GM21528 (cell line): ENCODE measurements at regions not wholly inside any gene's neighbourhood (a gene's known extent, or its start where the extent isn't known, plus 50 kb on each side); places are given as distances from the start of the nearest gene placed in this dataset.

ENCODE experiments used
- ATAC-seq: cut with Tn5 transposase; IDR thresholded peaks from one replicate; pipeline ENCODE4 v1.9.1; 2021; ENCODE audit warnings: mild to moderate bottlenecking, moderate library complexity; ENCODE audit not compliant: unreplicated experiment, low FRiP score

DNA sequence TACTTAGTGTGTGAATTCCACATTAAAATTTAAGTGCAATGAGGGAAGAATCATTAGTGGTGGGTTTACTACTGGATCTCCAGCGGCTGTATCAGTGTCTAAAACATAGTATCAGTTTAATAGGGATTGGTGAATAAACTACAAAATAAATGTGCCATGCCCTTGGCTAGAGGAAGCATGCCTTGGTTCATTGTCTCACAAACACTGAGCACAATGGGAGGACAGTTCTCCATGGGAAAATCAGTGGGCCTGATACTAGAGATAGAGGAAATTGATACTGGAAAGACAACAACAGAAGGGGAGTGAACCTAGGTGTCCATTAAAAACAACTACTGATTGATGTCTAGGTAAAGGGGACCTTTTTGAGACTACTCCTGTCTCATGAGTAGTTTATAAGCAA, 971.6 kb downstream of the SUCLG1 start:
- no peak for ATAC-seq

DNA sequence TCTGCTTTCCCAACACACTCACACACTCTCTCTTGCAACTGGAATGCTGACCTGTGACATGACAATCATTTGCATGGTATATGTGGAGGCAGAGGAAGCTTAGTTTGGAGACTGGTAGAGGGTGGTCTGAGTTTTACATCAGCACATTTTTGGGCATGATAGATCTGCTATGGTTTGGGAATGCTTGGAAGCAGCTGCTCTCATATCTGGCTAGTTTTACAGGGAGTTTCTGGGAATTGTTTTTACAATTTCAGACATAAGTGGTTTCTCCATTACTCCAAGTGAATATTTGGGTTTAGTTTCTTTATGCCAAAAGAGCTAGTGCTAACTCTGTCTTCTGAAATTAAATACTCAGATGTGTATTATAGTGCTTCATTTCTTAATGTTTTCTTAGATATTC, 977.6 kb downstream of the SUCLG1 start:
- no peak for ATAC-seq

DNA sequence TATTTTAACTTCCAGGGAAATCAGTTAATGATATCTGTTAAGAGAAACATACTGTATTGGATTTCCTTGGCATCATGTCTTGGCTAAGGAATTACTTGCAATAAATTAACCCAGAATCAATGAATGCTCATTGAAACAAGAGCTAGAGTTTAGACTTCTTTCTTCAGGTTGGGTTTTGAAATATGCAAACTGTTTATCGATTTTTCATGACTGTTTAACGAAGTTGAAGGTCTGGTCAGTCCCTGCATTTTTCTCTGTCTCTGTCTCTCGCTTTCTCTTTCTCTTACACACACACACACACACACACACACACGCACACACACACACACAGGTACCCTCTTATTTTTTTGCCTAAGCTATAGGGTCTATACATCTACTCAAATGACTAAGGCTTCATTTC, 981.0 kb downstream of the SUCLG1 start:
- no peak for ATAC-seq

DNA sequence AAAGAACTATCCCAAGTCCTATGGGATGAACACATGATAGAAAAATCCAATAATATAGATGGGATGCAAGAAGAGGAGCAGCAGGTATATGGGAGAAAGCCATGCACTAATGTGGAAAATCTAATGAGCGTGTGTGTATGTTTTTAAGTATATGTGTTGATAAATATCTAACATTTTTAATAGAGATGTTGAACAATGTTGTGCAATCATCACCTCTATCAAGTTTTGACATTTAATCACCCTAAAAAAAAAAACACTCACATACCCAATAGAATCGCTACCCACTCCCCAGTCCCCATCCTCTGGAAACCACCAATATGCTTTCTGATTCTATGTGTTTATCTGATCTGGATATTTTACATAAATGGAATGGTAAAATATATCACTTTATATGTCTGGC, 983.7 kb downstream of the SUCLG1 start:
- no peak for ATAC-seq

DNA sequence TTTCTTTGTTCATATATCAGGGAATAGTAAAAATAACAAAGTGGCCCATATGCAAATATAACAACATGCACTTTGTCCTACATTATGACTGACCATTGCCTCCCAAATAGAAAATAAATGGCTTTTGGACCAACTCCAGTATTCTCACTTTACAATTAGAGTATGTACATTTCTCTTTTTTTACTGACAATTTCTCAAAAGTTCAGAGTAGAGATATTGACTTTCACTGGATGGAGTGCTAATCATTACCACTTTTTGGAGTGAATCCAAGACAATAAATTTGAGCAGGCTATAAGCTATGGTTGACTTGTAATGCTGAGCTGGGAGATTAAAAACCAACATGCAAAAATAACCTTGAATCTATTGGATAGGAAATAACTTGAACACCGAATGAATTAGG, 987.4 kb downstream of the SUCLG1 start:
- no peak for ATAC-seq

DNA sequence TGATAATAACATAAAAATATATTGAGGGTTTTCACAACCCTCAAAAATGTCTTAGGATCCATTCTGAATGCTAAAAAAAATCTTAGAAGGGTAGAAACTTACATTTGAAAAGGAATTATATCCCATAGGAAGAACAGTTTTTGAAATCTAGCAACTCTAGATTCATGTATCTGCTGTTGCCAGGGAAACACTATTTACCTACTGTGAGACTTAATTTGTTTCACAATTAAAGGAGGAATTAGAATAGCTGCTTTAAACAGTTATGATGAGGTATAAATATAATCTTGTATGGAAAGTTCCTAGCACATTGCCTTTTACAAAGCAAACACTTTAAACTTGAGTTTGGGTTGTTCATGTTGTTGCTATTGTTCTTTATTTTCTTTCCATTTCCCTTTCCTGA, 988.2 kb downstream of the SUCLG1 start:
- no peak for ATAC-seq

DNA sequence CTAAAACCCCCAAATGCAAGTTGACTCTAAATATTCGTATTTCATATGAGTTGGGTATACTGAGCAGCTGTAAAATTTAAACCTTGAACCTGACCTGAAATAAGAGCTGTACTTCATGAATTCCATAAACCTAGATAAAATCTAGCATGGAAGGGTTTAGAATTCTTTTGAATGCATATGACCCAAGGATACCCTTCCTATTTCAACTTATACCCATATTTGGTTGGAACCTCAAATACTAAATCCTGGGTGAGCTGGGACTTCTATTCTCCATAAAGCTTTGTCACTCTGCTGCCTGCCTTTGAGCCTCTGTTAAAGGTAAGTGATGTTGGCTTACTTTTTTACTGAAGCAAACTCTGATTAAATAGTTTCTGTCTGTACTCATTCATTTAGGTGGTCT, 994.6 kb downstream of the SUCLG1 start:
- no peak for ATAC-seq

DNA sequence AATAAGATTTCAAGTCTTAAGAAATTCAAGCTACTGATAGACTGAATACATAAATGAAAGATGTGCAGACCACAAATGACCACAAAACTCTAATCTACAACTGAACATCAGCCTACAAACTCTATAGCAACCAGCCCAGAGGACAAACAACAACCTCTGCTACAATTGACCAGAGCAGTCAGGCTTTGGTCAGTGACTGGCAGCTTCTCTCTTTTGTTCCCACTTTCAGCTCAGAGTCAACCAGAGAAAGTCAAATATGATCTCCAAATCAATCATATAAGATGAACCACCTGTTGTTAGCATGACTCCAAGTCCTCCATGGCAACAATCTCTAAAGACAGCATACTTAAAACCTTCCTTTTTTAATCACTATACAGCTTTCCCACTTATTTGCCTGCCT, 996.2 kb downstream of the SUCLG1 start:
- no peak for ATAC-seq

DNA sequence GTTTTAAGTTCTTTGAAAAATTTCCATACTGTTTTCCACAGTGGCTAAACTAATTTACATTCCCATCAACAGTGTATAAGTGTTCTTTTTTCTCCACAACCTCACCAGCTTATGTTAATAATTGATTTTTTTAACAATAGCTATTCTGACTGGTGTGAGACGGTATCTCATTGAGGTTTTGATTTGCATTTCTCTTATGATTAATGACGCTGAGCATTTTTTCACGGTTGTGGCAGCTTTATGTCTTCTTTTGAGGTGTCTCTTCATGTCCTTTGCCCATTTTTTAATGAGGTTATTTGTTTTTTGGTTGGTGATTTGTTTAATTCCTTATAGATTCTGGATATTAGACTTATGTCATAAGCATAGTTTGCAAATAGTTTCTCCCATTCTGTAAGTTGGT, 997.9 kb downstream of the SUCLG1 start:
- ATAC-seq = no peak

DNA sequence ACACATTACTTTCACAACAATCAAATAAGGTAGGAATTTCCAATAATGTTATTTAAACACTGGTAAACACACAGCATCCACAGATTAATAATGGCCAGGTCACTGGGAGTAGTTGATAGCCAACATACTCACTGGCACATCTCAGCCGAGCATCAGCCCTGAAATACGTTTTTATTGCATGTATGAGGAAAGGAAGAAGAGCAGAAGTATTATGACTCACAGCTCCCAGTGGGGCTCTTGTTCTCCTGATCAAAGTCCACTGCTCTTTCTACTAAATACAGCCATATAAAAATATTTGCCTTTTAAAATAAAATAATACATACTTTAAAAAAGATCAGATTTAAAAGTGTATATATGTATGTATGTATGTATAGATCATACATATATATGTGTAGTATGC, 999.6 kb downstream of the SUCLG1 start:
- ATAC-seq = no peak

DNA sequence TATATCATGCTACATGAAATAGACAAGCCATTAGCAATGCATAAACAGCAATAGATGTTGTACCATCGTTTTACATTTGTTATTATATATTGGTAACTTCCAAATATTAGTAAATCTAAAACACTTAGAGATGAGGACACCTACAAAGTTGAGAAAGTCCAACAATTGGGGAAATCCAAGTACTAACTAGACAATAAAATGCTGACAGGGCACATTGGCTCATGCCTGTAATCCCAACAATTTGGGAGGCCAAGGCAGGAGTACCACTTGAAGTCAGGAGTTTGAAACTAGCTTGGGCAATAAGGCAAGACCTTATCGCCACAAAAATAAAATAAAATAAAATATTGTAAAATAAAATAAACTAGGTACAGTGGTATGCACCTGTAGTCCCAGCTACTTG, 1023.1 kb downstream of the SUCLG1 start:
- no peak for ATAC-seq

DNA sequence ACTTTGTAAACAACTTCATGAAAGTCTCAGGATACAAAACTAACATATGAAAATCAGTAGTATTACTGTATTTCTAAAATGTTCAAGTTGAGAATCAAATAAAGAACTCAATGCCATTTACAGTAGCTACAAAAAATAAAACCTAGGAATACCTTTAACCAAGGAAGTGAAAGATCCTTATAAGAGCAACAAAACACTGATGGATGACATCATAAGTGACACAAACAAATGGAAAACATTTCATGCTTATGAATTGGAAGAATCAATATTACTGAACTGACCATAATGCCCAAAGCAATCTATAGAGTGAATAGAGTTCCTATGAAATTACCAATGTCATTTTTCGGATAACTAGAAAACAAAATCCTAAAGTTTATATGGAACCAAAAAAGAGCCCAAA, 1038.1 kb downstream of the SUCLG1 start:
- no peak for ATAC-seq

DNA sequence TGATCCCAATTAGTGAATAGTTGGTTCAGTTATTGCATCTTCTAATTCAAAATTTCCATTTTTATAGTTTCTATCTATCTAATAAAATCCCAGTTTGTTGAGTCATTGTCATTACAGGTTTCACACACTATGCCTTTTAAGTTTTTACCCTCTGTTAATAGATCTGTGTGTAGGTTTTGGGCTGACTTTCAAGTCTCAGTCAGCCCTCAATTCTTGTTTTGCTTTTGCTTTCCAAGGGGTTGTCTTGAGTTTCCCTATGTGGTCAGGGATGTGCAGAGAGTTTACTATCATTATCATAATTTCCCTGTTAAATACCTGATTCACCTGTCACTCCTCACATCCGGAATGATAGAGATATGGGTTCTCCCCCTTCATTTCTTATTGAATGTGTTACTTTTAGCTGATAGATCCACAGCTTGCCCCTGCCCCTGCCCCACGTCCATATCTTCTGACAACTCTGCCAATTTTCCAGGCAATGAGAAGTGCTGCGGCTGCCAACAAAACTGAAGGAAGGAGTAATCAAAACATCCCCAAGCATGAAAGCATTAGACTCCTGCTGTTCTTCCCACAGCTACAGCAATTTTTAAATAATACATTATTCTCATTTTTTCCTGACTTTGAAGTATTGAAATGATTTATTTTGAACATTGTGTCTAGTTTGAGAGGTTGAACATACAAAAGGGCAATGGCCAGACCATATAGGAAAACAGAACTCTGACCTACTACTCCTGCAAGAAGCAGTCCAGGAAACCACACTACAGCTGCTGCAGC, 1064.8 kb downstream of the SUCLG1 start:
- ATAC-seq = no peak

DNA sequence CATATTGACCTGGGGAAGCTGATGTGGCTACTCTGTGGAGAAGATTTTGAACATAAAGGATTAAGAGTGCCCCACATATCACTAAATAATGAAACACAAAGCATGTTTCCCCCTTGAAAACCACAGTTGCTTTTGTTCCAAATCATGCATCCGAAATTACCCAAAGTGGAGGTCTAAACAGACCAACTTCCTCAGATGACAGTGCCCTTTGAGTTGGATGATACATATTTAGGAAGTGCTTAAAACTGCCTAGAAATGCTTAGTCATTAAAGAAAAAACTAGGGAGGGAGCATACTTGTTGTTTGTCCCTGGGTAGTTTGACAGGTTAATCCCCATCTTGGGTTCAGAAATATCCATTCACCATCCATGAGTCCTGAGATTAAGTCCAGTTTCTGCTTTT, 1070.3 kb downstream of the SUCLG1 start:
- no peak for ATAC-seq

DNA sequence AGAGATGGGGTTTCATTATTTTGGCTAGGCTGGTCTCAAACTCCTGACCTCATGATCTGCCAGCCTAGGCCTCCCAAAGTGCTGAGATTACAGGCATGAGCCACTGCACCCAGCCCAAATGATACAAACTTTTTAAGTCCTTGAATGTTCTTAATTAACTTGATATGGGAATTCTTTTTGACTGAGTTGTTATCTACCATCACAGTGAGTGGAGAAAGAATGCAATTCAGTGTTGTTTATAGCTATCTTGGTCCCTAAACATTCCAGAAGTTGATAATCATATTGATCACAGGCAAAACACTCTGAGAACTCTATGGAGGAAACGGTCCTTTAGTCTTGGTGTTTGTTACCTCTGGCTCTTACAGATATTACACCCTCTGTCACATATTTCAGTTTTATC, 1072.5 kb downstream of the SUCLG1 start:
- ATAC-seq = no peak

DNA sequence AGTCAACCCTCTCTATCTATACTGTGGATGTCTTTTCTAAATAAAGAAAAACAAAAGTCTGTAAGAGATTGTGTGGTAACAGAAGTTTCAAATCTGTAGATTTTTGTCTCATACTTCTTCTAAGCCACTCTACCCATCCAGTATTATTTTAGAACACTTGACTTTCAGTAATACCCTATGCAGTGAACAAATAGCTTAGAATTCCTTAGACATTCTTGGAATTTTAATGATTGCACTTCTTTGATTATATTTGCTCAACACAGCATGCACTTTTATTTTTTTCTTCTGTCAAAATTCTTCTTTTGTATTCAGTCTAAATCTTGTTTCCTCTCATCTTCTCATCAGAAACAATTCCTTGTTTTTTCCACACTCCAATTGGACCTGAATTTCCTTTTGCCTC, 1080.2 kb downstream of the SUCLG1 start:
- no peak for ATAC-seq

DNA sequence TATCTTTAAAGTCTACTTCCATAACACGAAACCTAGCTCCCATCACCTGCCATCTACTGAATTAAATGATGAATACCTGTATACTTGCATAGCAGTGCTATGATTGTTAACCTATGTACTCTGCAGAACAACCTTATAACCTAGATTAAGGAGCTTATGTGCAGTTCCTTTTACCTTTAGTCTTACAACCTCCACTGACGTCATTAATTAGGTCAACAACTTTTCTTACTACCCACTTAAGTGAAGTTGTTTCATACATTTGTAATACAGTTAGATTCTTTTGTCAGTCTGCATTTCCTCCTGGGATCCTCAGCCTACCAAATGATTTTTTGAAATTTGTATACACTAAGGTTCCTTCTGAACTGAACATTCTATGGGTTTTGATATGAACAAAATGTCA, 1082.3 kb downstream of the SUCLG1 start:
- ATAC-seq = no peak

DNA sequence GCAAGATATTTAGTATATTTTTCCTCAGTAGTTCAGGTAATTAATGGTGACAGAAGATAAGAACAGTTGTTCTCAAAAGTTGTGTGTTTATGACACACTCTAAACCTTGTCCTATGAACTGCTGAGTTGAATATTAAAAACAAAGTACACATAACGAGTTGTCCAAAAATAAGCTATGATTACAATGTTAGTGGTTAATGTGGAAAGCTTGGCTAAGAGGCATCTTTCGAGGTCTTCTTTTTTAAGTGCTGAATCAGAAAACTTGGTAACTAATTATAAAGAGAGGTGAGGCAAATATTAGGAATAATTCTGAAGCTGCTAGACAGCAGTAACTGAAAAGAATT, 1088.7 kb downstream of the SUCLG1 start:
- no peak for ATAC-seq

DNA sequence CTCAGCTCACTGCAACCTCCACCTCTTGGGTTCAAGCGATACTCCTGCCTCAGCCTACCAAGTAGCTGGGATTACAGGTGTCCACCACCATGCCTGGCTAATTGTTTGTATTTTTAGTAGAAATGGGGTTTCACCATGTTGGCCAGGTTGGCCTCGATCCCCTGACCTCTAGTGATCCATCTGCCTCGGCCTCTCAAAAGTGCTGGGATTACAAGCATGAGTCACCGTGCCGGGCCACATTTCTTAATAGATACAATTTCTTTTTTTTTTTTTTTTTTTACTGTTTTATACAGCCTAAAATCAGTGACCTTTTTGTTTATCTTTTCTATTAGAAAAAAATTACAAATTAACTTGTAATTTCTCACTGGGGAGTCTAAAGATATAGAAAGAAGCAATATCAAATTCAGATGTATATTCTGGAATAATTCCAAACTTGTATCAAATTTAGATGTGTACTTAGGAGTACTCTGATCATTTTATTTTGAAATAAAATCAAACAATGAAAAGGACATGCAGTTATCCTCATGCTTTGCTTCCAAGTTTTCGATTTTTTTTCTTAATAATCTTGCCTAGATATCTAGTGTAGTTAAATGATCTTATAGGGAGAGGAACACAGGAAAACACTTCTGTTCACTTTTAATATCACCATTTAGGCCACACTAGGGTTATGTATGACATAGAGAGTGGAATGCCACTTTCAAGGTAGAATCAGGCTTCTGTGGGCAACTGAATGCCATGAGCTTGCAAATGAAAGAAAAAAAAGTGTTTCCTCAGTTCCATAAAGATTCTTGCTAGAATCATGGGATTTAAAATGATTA, 1089.3 kb downstream of the SUCLG1 start:
- ATAC-seq = no peak

DNA sequence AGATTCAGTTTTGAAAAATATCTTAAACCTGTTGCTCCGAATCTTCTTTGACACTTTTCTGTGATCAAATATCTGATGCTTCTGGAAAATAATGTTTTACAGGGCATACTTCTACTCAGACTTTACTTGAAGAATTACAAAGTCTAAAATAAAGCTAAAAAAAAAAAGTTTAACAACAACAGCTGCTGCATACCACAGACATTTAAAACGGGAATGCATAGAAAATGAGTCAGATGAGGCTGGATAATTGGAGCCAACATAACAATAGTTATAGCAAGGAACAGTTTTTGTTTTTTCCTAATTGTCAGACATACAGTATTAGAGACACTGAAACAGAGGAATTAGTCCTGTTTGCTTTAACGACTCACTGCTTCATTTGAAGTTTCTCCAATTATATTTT, 1090.2 kb downstream of the SUCLG1 start:
- no peak for ATAC-seq

DNA sequence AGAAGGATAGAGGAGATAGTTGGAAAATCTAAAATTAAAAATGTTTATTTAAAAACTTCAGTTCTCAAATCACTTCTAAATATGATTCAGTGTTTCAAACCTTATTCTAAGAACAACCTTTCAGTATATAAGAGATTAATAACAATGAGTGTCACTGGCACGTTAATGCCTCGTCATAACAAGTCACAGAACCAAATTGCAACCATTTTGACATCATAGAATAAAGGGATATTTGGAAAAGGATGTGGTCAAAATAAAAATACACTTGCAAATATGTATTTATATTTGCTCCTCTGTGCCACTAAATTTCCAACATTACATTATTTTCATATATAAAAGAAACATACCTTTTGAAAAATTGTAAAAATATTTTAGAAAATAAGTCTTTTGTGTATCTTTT, 1090.6 kb downstream of the SUCLG1 start:
- no peak for ATAC-seq

DNA sequence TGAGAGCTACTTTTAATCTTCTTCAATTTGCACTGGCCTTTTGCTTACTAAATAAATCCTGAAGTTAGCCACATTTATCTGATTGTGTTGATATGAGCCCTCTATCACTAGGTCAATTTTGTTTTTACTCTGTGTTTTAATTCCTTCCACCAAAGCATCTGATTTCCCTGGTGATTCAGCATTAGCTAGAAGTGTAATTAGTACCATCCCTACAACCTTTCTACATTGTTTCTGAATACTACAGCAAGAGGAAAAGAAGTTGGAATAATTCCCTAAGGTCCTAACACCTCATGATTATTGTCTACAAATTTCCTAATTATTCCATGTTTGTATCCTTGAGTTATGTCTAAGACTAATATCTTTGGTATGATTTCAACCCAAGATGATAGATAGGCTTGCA, 1093.6 kb downstream of the SUCLG1 start:
- ATAC-seq = no peak
